ENCODE measurements at regions not wholly inside any gene's neighbourhood (a gene's known extent, or its start where the extent isn't known, plus 50 kb on each side); places are given as distances from the start of the nearest gene placed in this dataset.

GRCh38 chr6:44050872-44051505, 76.3 kb downstream of the MRPL14 start:
- no peak for DNase-seq (ENCODE audit: low read depth in 2 of 2, low spot score in 1 of 2)

GRCh38 chr6:44049989-44050871, 77.0 kb downstream of the MRPL14 start:
- no peak for DNase-seq (ENCODE audit: low read depth in 2 of 2, low spot score in 1 of 2)

GRCh38 chr6:44049163-44049988, 77.9 kb downstream of the MRPL14 start:
- DNase-seq (ENCODE audit: low read depth in 2 of 2, low spot score in 1 of 2): no peak

GRCh38 chr6:44048277-44048676, 79.0 kb downstream of the MRPL14 start:
- DNase-seq (ENCODE audit: low read depth in 2 of 2, low spot score in 1 of 2): no peak

- DNase-seq (ENCODE audit: low read depth in 2 of 2, low spot score in 1 of 2): no peak
These were observed 79.5 kb downstream of the MRPL14 start for GRCh38 chr6:44047801-44048200.

- no peak for DNase-seq (ENCODE audit: low read depth in 2 of 2, low spot score in 1 of 2)
These were observed 80.1 kb downstream of the MRPL14 start for GRCh38 chr6:44047179-44047546.

GRCh38 chr6:44046516-44047178, 80.6 kb downstream of the MRPL14 start:
- DNase-seq (ENCODE audit: low read depth in 2 of 2, low spot score in 1 of 2): no peak

GRCh38 chr6:44045672-44046015, 81.6 kb downstream of the MRPL14 start:
- no peak for DNase-seq (ENCODE audit: low read depth in 2 of 2, low spot score in 1 of 2)

GRCh38 chr6:44044940-44045671, 82.1 kb downstream of the MRPL14 start:
- DNase-seq (ENCODE audit: low read depth in 2 of 2, low spot score in 1 of 2): no peak

- DNase-seq (ENCODE audit: low read depth in 2 of 2, low spot score in 1 of 2): no peak
These were observed 83.1 kb downstream of the MRPL14 start for GRCh38 chr6:44044154-44044539.

GRCh38 chr6:44043479-44044153, 83.6 kb downstream of the MRPL14 start:
- no peak for DNase-seq (ENCODE audit: low read depth in 2 of 2, low spot score in 1 of 2)

GRCh38 chr6:44042989-44043478, 84.2 kb downstream of the MRPL14 start:
- DNase-seq (ENCODE audit: low read depth in 2 of 2, low spot score in 1 of 2): no peak

GRCh38 chr6:44042261-44042988, 84.8 kb downstream of the MRPL14 start:
- DNase-seq (ENCODE audit: low read depth in 2 of 2, low spot score in 1 of 2): no peak

- DNase-seq (ENCODE audit: low read depth in 2 of 2, low spot score in 1 of 2): no peak
These were observed 85.6 kb downstream of the MRPL14 start for GRCh38 chr6:44041461-44042260.

- no peak for DNase-seq (ENCODE audit: low read depth in 2 of 2, low spot score in 1 of 2)
These were observed 86.5 kb downstream of the MRPL14 start for GRCh38 chr6:44040786-44041185.

GRCh38 chr6:44039839-44040350, 87.4 kb downstream of the MRPL14 start:
- no peak for DNase-seq (ENCODE audit: low read depth in 2 of 2, low spot score in 1 of 2)

GRCh38 chr6:44039191-44039719, 88.0 kb downstream of the MRPL14 start:
- no peak for DNase-seq (ENCODE audit: low read depth in 2 of 2, low spot score in 1 of 2)

GRCh38 chr6:44038543-44039065, 88.6 kb downstream of the MRPL14 start:
- DNase-seq (ENCODE audit: low read depth in 2 of 2, low spot score in 1 of 2): no peak
